PC-3 (cell line): ENCODE measurements at regions not wholly inside any gene's neighbourhood (a gene's known extent, or its start where the extent isn't known, plus 50 kb on each side); places are given as distances from the start of the nearest gene placed in this dataset.

Experiments used
- ATAC-seq: fragments of 200-7000 bp; cut with Tn5 transposase; 2 replicates; pipeline ENCODE4 v1.9.1; 2020; ENCODE audit warnings: mild to moderate bottlenecking, moderate library complexity
- BruUV-seq: library from RNA; stranded (reverse); fragments of 400-500 nt; replicated peaks from 2 replicates; lab custom pipeline; 2021; lab: Mats Ljungman, UMichigan
- CTCF ChIA-PET: fragments of 300-600 bp; sonication (Branson Sonifier 250); formaldehyde crosslinking; loops from one replicate; lab custom pipeline; 2022; ENCODE audit warnings: antibody characterized with exemption; lab: Charles Lee
- POLR2A ChIA-PET: fragments of 300-600 bp; sonication (Branson Sonifier 250); formaldehyde crosslinking; loops from one replicate; lab custom pipeline; 2022; ENCODE audit warnings: antibody characterized with exemption; ENCODE audit not compliant: unreplicated experiment; lab: Charles Lee
- DNase-seq: peaks from one replicate; pipeline ENCODE4 v3.0.0-alpha.2; 2015
- H2AFZ ChIP-seq: fragments of 300-600 bp; sonication (generic); 2 replicates; pipeline ENCODE4 v1.6.0; 2016; ENCODE audit warnings: antibody characterized with exemption, low read length
- H3F3A ChIP-seq: fragments of 300-600 bp; sonication (generic); one replicate; pipeline ENCODE4 v1.6.0; 2017; ENCODE audit warnings: antibody characterized with exemption, low read length, control low read depth, mild to moderate bottlenecking; ENCODE audit not compliant: unreplicated experiment
- H3K27ac ChIP-seq: fragments of 300-600 bp; sonication (generic); 2 replicates; pipeline ENCODE4 v1.5.1; 2016; ENCODE audit warnings: mild to moderate bottlenecking, low read length
- H3K27me3 ChIP-seq: fragments of 300-600 bp; sonication (generic); 2 replicates; pipeline ENCODE4 v1.6.1; 2016; ENCODE audit warnings: low read length, mixed read lengths
- H3K36me3 ChIP-seq: fragments of 300-600 bp; sonication (generic); 2 replicates; pipeline ENCODE4 v1.6.1; 2016; ENCODE audit warnings: low read depth, mixed run types, low read length, mixed read lengths
- H3K4me1 ChIP-seq: fragments of 300-600 bp; sonication (generic); 2 replicates; pipeline ENCODE4 v1.5.1; 2016; ENCODE audit warnings: low read length; ENCODE audit not compliant: insufficient read depth
- H3K4me2 ChIP-seq: fragments of 300-600 bp; sonication (generic); 2 replicates; pipeline ENCODE4 v1.6.0; 2016; ENCODE audit warnings: low read length
- H3K4me3 ChIP-seq: fragments of 300-600 bp; sonication (generic); 2 replicates; pipeline ENCODE4 v1.5.1; 2016; ENCODE audit warnings: mild to moderate bottlenecking, low read length, mixed read lengths
- H3K79me2 ChIP-seq: fragments of 300-600 bp; sonication (generic); 2 replicates; pipeline ENCODE4 v1.6.1; 2017; ENCODE audit warnings: low read length, mixed read lengths
- H3K9ac ChIP-seq: fragments of 300-600 bp; sonication (generic); 2 replicates; pipeline ENCODE4 v1.6.0; 2016; ENCODE audit warnings: mild to moderate bottlenecking, low read length
- H3K9me2 ChIP-seq: fragments of 300-600 bp; sonication (generic); replicated peaks from 2 replicates; pipeline ENCODE4 v1.6.1; 2016; ENCODE audit warnings: mixed run types, low read length, mixed read lengths
- H3K9me3 ChIP-seq: fragments of 300-600 bp; sonication (generic); 2 replicates; pipeline ENCODE4 v1.6.1; 2016; ENCODE audit warnings: low read length, mixed read lengths
- H4K20me1 ChIP-seq: fragments of 300-600 bp; sonication (generic); 2 replicates; pipeline ENCODE4 v1.6.1; 2016; ENCODE audit warnings: low read length, mixed read lengths
- CTCF ChIP-seq: fragments of 300-600 bp; sonication (generic); conservative IDR thresholded peaks from 2 replicates; pipeline ENCODE4 v1.5.1; 2017; ENCODE audit warnings: antibody characterized with exemption, low read depth, mild to moderate bottlenecking, low read length
- EZH2 ChIP-seq: fragments of 300-600 bp; sonication (generic); IDR thresholded peaks from one replicate; pipeline ENCODE4 v1.6.1; 2017; ENCODE audit warnings: antibody characterized with exemption, mild to moderate bottlenecking, low read length; ENCODE audit not compliant: unreplicated experiment
- EZH2phosphoT487 ChIP-seq: fragments of 300-600 bp; sonication (generic); IDR thresholded peaks from 2 replicates; pipeline ENCODE4 v1.6.1; 2018; ENCODE audit warnings: mild to moderate bottlenecking, antibody characterized with exemption, low read length, borderline replicate concordance
- intact Hi-C: fragments of 100-400 bp; cut with micrococcal nuclease; formaldehyde crosslinking; loops from 2 replicates; pipeline ENCODE4 v1.9.0; 2023

GRCh38 chr2:239887604-239888003 lies 137.5 kb downstream of the NDUFA10 start:
- ChIA-PET POLR2A (no interaction called here), CTCF (no interaction called here)
- H3K4me3 ChIP-seq = no peak overlapping the region
- TF ChIP-seq EZH2 (no peak), CTCF (no peak), EZH2phosphoT487 (no peak)
- H3K27ac ChIP-seq = no peak overlapping the region
- no peaks in the 10 kb centered on the region for H3K4me1 ChIP-seq
- no peak for DNase-seq
- no peak overlapping the region for H2AFZ ChIP-seq
- H3K36me3 ChIP-seq = no peaks in the 10 kb centered on the region
- H3K9ac ChIP-seq = no peak overlapping the region
- peaks cover 10% of the 10 kb centered on the region for H3K9me3 ChIP-seq
- BruUV-seq = no TSS peak
- H3K4me2 ChIP-seq = no peak overlapping the region
- no peaks in the 10 kb centered on the region for H3K9me2 ChIP-seq
- 0 out of 2 replicates have a peak, but pooled peaks cover 5% of the 10 kb centered on the region for H3K27me3 ChIP-seq
- no peaks in the 10 kb centered on the region for H3F3A ChIP-seq
- H4K20me1 ChIP-seq = no peaks in the 10 kb centered on the region
- intact Hi-C loops = no loop called here
- no peak for ATAC-seq
- H3K79me2 ChIP-seq = no peaks in the 10 kb centered on the region

DNA sequence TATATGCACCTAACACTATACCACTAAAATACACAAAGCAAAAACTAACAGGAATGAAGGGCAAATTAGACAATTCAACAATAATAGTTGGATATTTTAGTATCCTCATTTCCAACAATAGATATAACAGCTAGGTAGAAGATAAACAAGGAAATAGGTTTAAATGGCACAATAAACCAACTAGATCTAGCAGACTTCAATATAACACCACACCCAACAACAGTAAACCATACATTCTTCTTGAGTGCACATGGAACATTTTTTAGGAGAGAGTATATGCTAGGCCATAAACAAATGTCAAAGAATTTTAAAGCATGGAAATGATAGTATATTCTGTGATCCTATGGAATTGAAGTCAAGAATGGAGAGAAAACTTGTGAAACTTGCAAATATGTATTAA lies 138.4 kb downstream of the NDUFA10 start:
- no peak overlapping the region for H2AFZ ChIP-seq
- no peak for DNase-seq
- POLR2A ChIA-PET = no interaction called here

More for the DNA sequence above, 138.4 kb downstream of the NDUFA10 start:
- no peaks in the 10 kb centered on the region for H3K9me2 ChIP-seq
- H3K36me3 ChIP-seq = no peaks in the 10 kb centered on the region
- no peak overlapping the region for H3K9ac ChIP-seq
- H4K20me1 ChIP-seq = no peaks in the 10 kb centered on the region
- no peaks in the 10 kb centered on the region for H3K4me1 ChIP-seq
- H3K4me2 ChIP-seq = no peak overlapping the region
- CTCF ChIA-PET = no interaction called here
- no peaks in the 10 kb centered on the region for H3F3A ChIP-seq
- no peak overlapping the region for H3K27ac ChIP-seq
- no TSS peak for BruUV-seq
- no peaks in the 10 kb centered on the region for H3K79me2 ChIP-seq
- TF ChIP-seq CTCF (no peak), EZH2phosphoT487 (no peak), EZH2 (no peak)
- ATAC-seq = no peak
- intact Hi-C loops = no loop called here
- H3K9me3 ChIP-seq = peaks cover 10% of the 10 kb centered on the region
- 0 out of 2 replicates have a peak, but pooled peaks cover 5% of the 10 kb centered on the region for H3K27me3 ChIP-seq
- H3K4me3 ChIP-seq = no peak overlapping the region
